HCT116 (cell line): ENCODE measurements at regions not wholly inside any gene's neighbourhood (a gene's known extent, or its start where the extent isn't known, plus 50 kb on each side); places are given as distances from the start of the nearest gene placed in this dataset.

Source experiments
- ATAC-seq: fragments of 200-7000 bp; cut with Tn5 transposase; 2 replicates; pipeline ENCODE4 v1.9.1; 2020; ENCODE audit warnings: mild to moderate bottlenecking, moderate library complexity
- BruUV-seq: library from RNA; stranded (reverse); fragments of 400-500 nt; replicated peaks from 2 replicates; lab custom pipeline; 2021; lab: Mats Ljungman, UMichigan
- CTCF ChIA-PET: fragments of 300-600 bp; sonication (Branson Sonifier 250); formaldehyde crosslinking; loops from one replicate; lab custom pipeline; 2021; ENCODE audit warnings: antibody characterized with exemption; lab: Charles Lee
- POLR2A ChIA-PET: fragments of 300-600, 350-600 bp; sonication (Branson Sonifier 250); formaldehyde crosslinking; loops from one replicate; lab custom pipeline; 2021; ENCODE audit warnings: antibody characterized with exemption; lab: Charles Lee
- RAD21 ChIA-PET, 2 experiments: fragments of 300-600 bp; sonication (Branson Sonifier 250); formaldehyde crosslinking; loops; one replicate each; lab custom pipeline; 2023; ENCODE audit warnings: low total read pairs in 2 of 2; ENCODE audit not compliant: uncharacterized antibody in 2 of 2, unreplicated experiment in 2 of 2, low non-redundant PET in 1 of 2; lab: Charles Lee
- DNase-seq: peaks from one replicate; pipeline ENCODE4 v3.0.0-alpha.2; 2010; ENCODE audit warnings: low read depth, low spot score
- H2AFZ ChIP-seq: fragments of 200-600 bp; shearing (Covaris generic), sonication (generic); 2 replicates; pipeline ENCODE4 v1.6.1; 2017; ENCODE audit warnings: low read depth, mixed run types, mixed read lengths, antibody characterized with exemption, low read length; ENCODE audit not compliant: poor library complexity, severe bottlenecking
- H3K27ac ChIP-seq: 2 replicates; pipeline ENCODE4 v1.5.1; 2012; ENCODE audit warnings: low read depth, low read length
- H3K27me3 ChIP-seq: fragments of 200-600 bp; sonication (generic); 2 replicates; pipeline ENCODE4 v1.6.1; 2016; ENCODE audit warnings: mixed run types, low read length, mixed read lengths; ENCODE audit not compliant: insufficient read depth
- H3K36me3 ChIP-seq, 2 experiments: fragments of 200-500 bp in 1 of 2; fragments of 200-600 bp in 1 of 2; sonication (Bioruptor generic) in 1 of 2; sonication (generic) in 1 of 2; 2 replicates each; pipeline versions ENCODE4 v1.5.1 to v1.6.1; 2014 to 2016; ENCODE audit warnings: low read length in 2 of 2, inconsistent platforms in 1 of 2, mixed read lengths in 1 of 2, mixed run types in 1 of 2; ENCODE audit not compliant: insufficient read depth in 2 of 2, control insufficient read depth in 1 of 2
- H3K4me1 ChIP-seq, 2 experiments: fragments of 200-600 bp in 1 of 2; sonication (generic) in 1 of 2; 2 replicates each; pipeline versions ENCODE4 v1.5.1 to v1.6.1; 2012 to 2017; ENCODE audit warnings: low read length in 2 of 2, inconsistent platforms in 1 of 2, mild to moderate bottlenecking in 1 of 2, mixed read lengths in 1 of 2, mixed run types in 1 of 2, moderate library complexity in 1 of 2; ENCODE audit not compliant: insufficient read depth in 2 of 2, control insufficient read depth in 1 of 2
- H3K4me2 ChIP-seq: fragments of 200-600 bp; sonication (generic); 2 replicates; pipeline ENCODE4 v1.6.1; 2017; ENCODE audit warnings: mixed run types, low read length, mixed read lengths
- H3K4me3 ChIP-seq, 2 experiments: fragments of 200-600 bp in 1 of 2; sonication (generic) in 1 of 2; replicated peaks in 1 of 2; 2 replicates each; pipeline ENCODE4 v1.5.1; 2011 to 2016; ENCODE audit warnings: low read length in 2 of 2, control low read depth in 1 of 2, low read depth in 1 of 2, mild to moderate bottlenecking in 1 of 2, mixed read lengths in 1 of 2, mixed run types in 1 of 2
- H3K79me2 ChIP-seq: fragments of 200-600 bp; sonication (generic); 2 replicates; pipeline ENCODE4 v1.6.1; 2017; ENCODE audit warnings: mild to moderate bottlenecking, mixed run types, low read length, moderate library complexity, mixed read lengths; ENCODE audit not compliant: insufficient read depth
- H3K9ac ChIP-seq: fragments of 200-600 bp; sonication (generic); 2 replicates; pipeline ENCODE4 v1.6.1; 2016; ENCODE audit warnings: low read length, mixed read lengths
- H3K9me2 ChIP-seq: fragments of 200-600 bp; sonication (generic), shearing (Covaris generic); 2 replicates; pipeline ENCODE4 v1.6.1; 2017; ENCODE audit warnings: mixed run types, mild to moderate bottlenecking, moderate library complexity; ENCODE audit not compliant: insufficient read depth
- H3K9me3 ChIP-seq, 2 experiments: fragments of 200-500 bp in 1 of 2; fragments of 200-600 bp in 1 of 2; sonication (Bioruptor generic) in 1 of 2; sonication (generic) in 1 of 2; 2 replicates each; pipeline ENCODE4 v1.6.1; 2014 to 2017; ENCODE audit warnings: low read length in 2 of 2, mixed read lengths in 2 of 2, inconsistent platforms in 1 of 2, low read depth in 1 of 2, mild to moderate bottlenecking in 1 of 2, mixed run types in 1 of 2, moderate library complexity in 1 of 2; ENCODE audit not compliant: control insufficient read depth in 1 of 2, insufficient read depth in 1 of 2
- H4K20me1 ChIP-seq: fragments of 200-600 bp; sonication (generic), shearing (Covaris generic); 2 replicates; pipeline ENCODE4 v1.6.1; 2017; ENCODE audit warnings: mixed run types, mild to moderate bottlenecking, moderate library complexity; ENCODE audit not compliant: insufficient read depth
- ATF3 ChIP-seq: IDR thresholded peaks from 2 replicates; pipeline ENCODE4 v1.6.1; 2012
- CTCF ChIP-seq, 3 experiments: fragments of 200-600 bp in 1 of 3; sonication (generic) in 1 of 3; IDR thresholded peaks in 2 of 3; conservative IDR thresholded peaks in 1 of 3; 2 replicates each; pipeline ENCODE4 v1.5.1; 2012 to 2017; ENCODE audit warnings: low read depth in 2 of 3, low read length in 2 of 3, antibody characterized with exemption in 1 of 3, borderline replicate concordance in 1 of 3, control low read depth in 1 of 3, mild to moderate bottlenecking in 1 of 3, mixed read lengths in 1 of 3, mixed run types in 1 of 3, moderate library complexity in 1 of 3; ENCODE audit not compliant: insufficient read depth in 1 of 3
- EGR1 ChIP-seq: IDR thresholded peaks from 2 replicates; pipeline ENCODE4 v1.6.1; 2012; ENCODE audit warnings: low read depth
- ELF1 ChIP-seq: IDR thresholded peaks from 2 replicates; pipeline ENCODE4 v1.6.1; 2012; ENCODE audit warnings: low read depth, borderline replicate concordance
- EZH2 ChIP-seq: fragments of 200-600 bp; sonication (generic); IDR thresholded peaks from 2 replicates; pipeline ENCODE4 v1.6.1; 2017; ENCODE audit warnings: antibody characterized with exemption, mixed run types
- JUND ChIP-seq: IDR thresholded peaks from 2 replicates; pipeline ENCODE4 v1.6.1; 2012
- POLR2A ChIP-seq: IDR thresholded peaks from 2 replicates; pipeline ENCODE4 v1.7.0; 2011; ENCODE audit warnings: borderline replicate concordance; ENCODE audit not compliant: insufficient read depth, insufficient read length; ENCODE audit errors: extremely low read depth
- RAD21 ChIP-seq: IDR thresholded peaks from 2 replicates; pipeline ENCODE4 v1.6.1; 2012; ENCODE audit warnings: low read depth, mild to moderate bottlenecking
- REST ChIP-seq: IDR thresholded peaks from 2 replicates; pipeline ENCODE4 v1.6.1; 2012; ENCODE audit warnings: low read depth
- SP1 ChIP-seq: IDR thresholded peaks from 2 replicates; pipeline ENCODE4 v1.6.1; 2012; ENCODE audit warnings: low read depth
- SRF ChIP-seq: IDR thresholded peaks from 2 replicates; pipeline ENCODE4 v1.6.1; 2012; ENCODE audit warnings: low read depth
- ZBTB33 ChIP-seq: IDR thresholded peaks from 2 replicates; pipeline ENCODE4 v1.6.1; 2011; ENCODE audit warnings: mild to moderate bottlenecking, low read length, moderate library complexity; ENCODE audit not compliant: insufficient replicate concordance; ENCODE audit errors: extremely low read depth
- ZFX ChIP-seq: fragments of 450-650 bp; IDR thresholded peaks from 2 replicates; pipeline ENCODE4 v1.6.1; 2017
- ZNF274 ChIP-seq: fragments of 200-500 bp; sonication (Bioruptor generic); IDR thresholded peaks from 2 replicates; pipeline ENCODE4 v1.6.1; 2014; ENCODE audit warnings: mild to moderate bottlenecking, low read depth, low read length, inconsistent platforms
- intact Hi-C: fragments of 100-400 bp; cut with micrococcal nuclease; formaldehyde crosslinking; loops from 2 replicates; pipeline ENCODE4 v1.10.0; 2022

- Histone ChIP-seq H3K27ac (no peak overlapping the region), H3K36me3 (no peaks in the 10 kb centered on the region), H3K9ac (no peak overlapping the region), H2AFZ (no peak overlapping the region), H3K9me3 (no peaks in the 10 kb centered on the region), H3K9me2 (no peaks in the 10 kb centered on the region), H3K4me2 (no peak overlapping the region), H3K27me3 (peaks cover 4% of the 10 kb centered on the region), H3K4me1 (no peaks in the 10 kb centered on the region), H4K20me1 (no peaks in the 10 kb centered on the region), H3K79me2 (no peaks in the 10 kb centered on the region), H3K4me3 (no peak overlapping the region)
- DNase-seq (no peak), ATAC-seq (no peak)
- CTCF ChIA-PET, result no interaction called here
- POLR2A ChIA-PET, result no interaction called here
- no TSS peak for BruUV-seq
- RAD21 ChIA-PET, result no interaction called here
- TF ChIP-seq ZFX (no peak), RAD21 (no peak), EZH2 (no peak), ATF3 (no peak), ELF1 (no peak), JUND (no peak)
- intact Hi-C loops, result no loop called here
These were observed 192.8 kb downstream of the ETS1 start for GRCh38 chr11:128394431-128395089.

- no peaks in the 10 kb centered on the region for H3K9me2 ChIP-seq
- H3K27ac ChIP-seq, result no peak overlapping the region
- H3K4me3 ChIP-seq, result no peak overlapping the region
- no peaks in the 10 kb centered on the region for H3K79me2 ChIP-seq
- no peak overlapping the region for H3K4me2 ChIP-seq
- H3K36me3 ChIP-seq, result no peaks in the 10 kb centered on the region
- H3K27me3 ChIP-seq, result peaks cover 4% of the 10 kb centered on the region
- CTCF ChIA-PET, result no interaction called here
- no peaks in the 10 kb centered on the region for H3K4me1 ChIP-seq
- POLR2A ChIA-PET, result no interaction called here
- ATAC-seq (no peak), DNase-seq (no peak)
- H4K20me1 ChIP-seq, result no peaks in the 10 kb centered on the region
- no peaks in the 10 kb centered on the region for H3K9me3 ChIP-seq
- no peak overlapping the region for H2AFZ ChIP-seq
- H3K9ac ChIP-seq, result no peak overlapping the region
- no TSS peak for BruUV-seq
- RAD21 ChIA-PET, result no interaction called here
- intact Hi-C loops, result no loop called here
- TF ChIP-seq JUND, result no peak
- no peak for TF ChIP-seq ZBTB33
- TF ChIP-seq SRF, result no peak
- no peak for TF ChIP-seq REST
- TF ChIP-seq EGR1, result no peak
- no peak for TF ChIP-seq ZNF274
- TF ChIP-seq POLR2A, result no peak
- TF ChIP-seq CTCF (IDR thresholded peaks at IDR 0.05 in 2 of 3, conservative IDR thresholded peaks at IDR 0.05 in 1 of 3; ENCODE audit: borderline replicate concordance in 1 of 3, insufficient read depth in 1 of 3, low read depth in 2 of 3, low read length in 2 of 3), result no peak
- no peak for TF ChIP-seq SP1
These were observed 195.1 kb downstream of the ETS1 start for GRCh38 chr11:128392259-128392658.
